Esophagus muscularis mucosa (tissue), 4 donors: ENCODE measurements at regions not wholly inside any gene's neighbourhood (a gene's known extent, or its start where the extent isn't known, plus 50 kb on each side); places are given as distances from the start of the nearest gene placed in this dataset.

Source experiments
- DNase-seq: peaks from one replicate; pipeline ENCODE4 v3.0.0-alpha.2; 2017; ENCODE audit errors: extremely low spot score
- H3K27ac ChIP-seq, 4 donors: fragments of 200-600 bp; sonication (generic); replicated peaks in 1 of 4; 1 replicate in 3 of 4; 2 replicates in 1 of 4; pipeline ENCODE4 v1.5.1; 2016 to 2019; ENCODE audit warnings: mild to moderate bottlenecking in 1 of 4
- H3K27me3 ChIP-seq, 4 donors: fragments of 200-600 bp; sonication (generic); one replicate each; pipeline versions ENCODE4 v1.5.1 to v1.6.0; 2016 to 2019
- H3K36me3 ChIP-seq, 4 donors: fragments of 200-600 bp; sonication (generic); one replicate each; pipeline ENCODE4 v1.5.1; 2016 to 2019
- H3K4me1 ChIP-seq, 4 donors: fragments of 200-600 bp; sonication (generic); one replicate each; pipeline ENCODE4 v1.5.1; 2016 to 2019
- H3K4me3 ChIP-seq, 4 donors: fragments of 200-600 bp; sonication (generic); 1 replicate in 2 of 4; 2 replicates in 2 of 4; pipeline ENCODE4 v1.5.1; 2016 to 2019; ENCODE audit warnings: mild to moderate bottlenecking in 4 of 4, moderate library complexity in 1 of 4
- H3K9me3 ChIP-seq, 4 donors: fragments of 200-600 bp; sonication (generic); 1 replicate in 3 of 4; 2 replicates in 1 of 4; pipeline ENCODE4 v1.5.1; 2016 to 2019
- CTCF ChIP-seq, 3 experiments: fragments of 200-600 bp in 2 of 3; fragments of 450-650 bp in 1 of 3; sonication (generic) in 2 of 3; IDR thresholded peaks; one replicate each; pipeline ENCODE4 v1.5.1; 2017 to 2019; ENCODE audit warnings: antibody characterized with exemption in 3 of 3, mild to moderate bottlenecking in 2 of 3, moderate library complexity in 1 of 3
- EP300 ChIP-seq: sonication (generic); formaldehyde crosslinking; IDR thresholded peaks from one replicate; pipeline ENCODE4 v1.6.1; 2017; ENCODE audit warnings: antibody characterized with exemption
- POLR2A ChIP-seq: fragments of 450-650 bp; IDR thresholded peaks from one replicate; pipeline ENCODE4 v1.6.1; 2017; ENCODE audit warnings: antibody characterized with exemption, moderate library complexity, mild to moderate bottlenecking, low read depth
- POLR2AphosphoS5 ChIP-seq, 2 donors: sonication (generic); formaldehyde crosslinking; IDR thresholded peaks; one replicate each; pipeline ENCODE4 v1.6.1; 2017; ENCODE audit warnings: antibody characterized with exemption in 2 of 2
- WGBS: methylation state at CpG from one replicate; pipeline ENCODE4 v1.1.5; 2018; 5-methylcytosine and 5-hydroxymethylcytosine counted together
- intact Hi-C: fragments of 100-400 bp; cut with DNase I; formaldehyde crosslinking; loops from one replicate; pipeline ENCODE4 v1.15.1; 2023

GRCh38 chr2:120927265-120927628 lies 191.6 kb downstream of the GLI2 start:
- H3K4me1 ChIP-seq = peaks cover 0 to 3% (median 0%) of the 10 kb centered on the region in 4 donors
- no peaks in the 10 kb centered on the region for H3K27me3 ChIP-seq
- no peak overlapping the region for H3K27ac ChIP-seq
- 89% methylated on average over 11 of the region's 11 CpGs for WGBS
- H3K36me3 ChIP-seq = peaks cover 0 to 19% (median 8%) of the 10 kb centered on the region in 4 donors
- H3K9me3 ChIP-seq = no peaks in the 10 kb centered on the region
- intact Hi-C loops = no loop called here
- no peak for TF ChIP-seq CTCF (IDR thresholded peaks at IDR 0.05)
- TF ChIP-seq POLR2AphosphoS5 (IDR thresholded peaks at IDR 0.05) = no peak
- no peak for TF ChIP-seq POLR2A
- TF ChIP-seq EP300 = no peak
- DNase-seq = no peak
- H3K4me3 ChIP-seq = no peak overlapping the region

GRCh38 chr2:120929829-120930228 lies 194.2 kb downstream of the GLI2 start:
- 80% methylated on average over 1 of the region's 2 CpGs for WGBS
- intact Hi-C loops = no loop called here
- Histone ChIP-seq H3K27ac (no peak overlapping the region), H3K4me1 (peaks cover 0 to 29% (median 20%) of the 10 kb centered on the region in 4 donors), H3K4me3 (no peak overlapping the region), H3K27me3 (no peaks in the 10 kb centered on the region), H3K36me3 (peaks cover 0 to 19% (median 6%) of the 10 kb centered on the region in 4 donors), H3K9me3 (no peaks in the 10 kb centered on the region)
- TF ChIP-seq CTCF (IDR thresholded peaks at IDR 0.05) (no peak), POLR2AphosphoS5 (IDR thresholded peaks at IDR 0.05) (no peak), POLR2A (no peak), EP300 (no peak)
- no peak for DNase-seq

- Histone ChIP-seq H3K4me3 (no peak overlapping the region), H3K9me3 (no peaks in the 10 kb centered on the region), H3K27me3 (no peaks in the 10 kb centered on the region), H3K36me3 (peaks cover 0 to 19% (median 6%) of the 10 kb centered on the region in 4 donors), H3K4me1 (peaks cover 4 to 33% (median 24%) of the 10 kb centered on the region in 4 donors), H3K27ac (no peak overlapping the region)
- DNase-seq = no peak
- 93% methylated on average over 4 of the region's 10 CpGs for WGBS
- TF ChIP-seq CTCF (IDR thresholded peaks at IDR 0.05) (no peak), EP300 (no peak), POLR2A (no peak), POLR2AphosphoS5 (IDR thresholded peaks at IDR 0.05) (no peak)
- intact Hi-C loops = no loop called here
These were observed 194.6 kb downstream of the GLI2 start for GRCh38 chr2:120930236-120930635.

GRCh38 chr2:120930864-120931263 lies 195.2 kb downstream of the GLI2 start:
- 95% methylated on average over 3 of the region's 3 CpGs for WGBS
- intact Hi-C loops = no loop called here
- no peaks in the 10 kb centered on the region for H3K9me3 ChIP-seq
- peaks cover 0 to 19% (median 6%) of the 10 kb centered on the region in 4 donors for H3K36me3 ChIP-seq
- no peak overlapping the region for H3K27ac ChIP-seq
- H3K27me3 ChIP-seq = no peaks in the 10 kb centered on the region
- DNase-seq = no peak
- H3K4me3 ChIP-seq = no peak overlapping the region
- TF ChIP-seq EP300 (no peak), CTCF (IDR thresholded peaks at IDR 0.05) (no peak), POLR2AphosphoS5 (IDR thresholded peaks at IDR 0.05) (no peak), POLR2A (no peak)
- peaks cover 9 to 39% (median 30%) of the 10 kb centered on the region in 4 donors for H3K4me1 ChIP-seq

GRCh38 chr2:120932472-120932871 lies 196.8 kb downstream of the GLI2 start:
- WGBS = 74% methylated on average over 6 of the region's 7 CpGs
- intact Hi-C loops = no loop called here

More at GRCh38 chr2:120932472-120932871, 196.8 kb downstream of the GLI2 start:
- peaks cover 14 to 55% (median 46%) of the 10 kb centered on the region in 4 donors for H3K4me1 ChIP-seq
- TF ChIP-seq CTCF (IDR thresholded peaks at IDR 0.05) = no peak
- TF ChIP-seq EP300 = no peak
- no peak for TF ChIP-seq POLR2AphosphoS5 (IDR thresholded peaks at IDR 0.05)
- TF ChIP-seq POLR2A = no peak
- no peak for DNase-seq
- H3K27me3 ChIP-seq = no peaks in the 10 kb centered on the region
- no peaks in the 10 kb centered on the region for H3K9me3 ChIP-seq
- H3K36me3 ChIP-seq = peaks cover 0 to 19% (median 6%) of the 10 kb centered on the region in 4 donors
- H3K4me3 ChIP-seq = no peak overlapping the region
- no peak overlapping the region for H3K27ac ChIP-seq
